HepG2 (cell line): ENCODE measurements at regions not wholly inside any gene's neighbourhood (a gene's known extent, or its start where the extent isn't known, plus 50 kb on each side); places are given as distances from the start of the nearest gene placed in this dataset.
A peak's percentile ranks its signal among the peaks of the same experiment; 100 is the strongest.

Source experiments
- ATAC-seq: fragments of 200-7000 bp; cut with Tn5 transposase; 3 replicates; pipeline ENCODE4 v1.9.1; 2020; ENCODE audit warnings: mild to moderate bottlenecking, moderate library complexity
- BruUV-seq: library from RNA; stranded (reverse); fragments of 400-500 nt; replicated peaks from 2 replicates; lab custom pipeline; 2021; lab: Mats Ljungman, UMichigan
- CTCF ChIA-PET: fragments of 300-600 bp; formaldehyde crosslinking; extraction: SDS; loops from one replicate; lab custom pipeline; 2021; ENCODE audit warnings: low total read pairs, inconsistent platforms, low intra/inter-chr PET ratio; lab: Yijun Ruan, JAX
- POLR2A ChIA-PET: fragments of 350-600 bp; sonication (Branson Sonifier 250); formaldehyde crosslinking; loops from one replicate; lab custom pipeline; 2020; ENCODE audit warnings: antibody characterized with exemption, inconsistent platforms; lab: Yijun Ruan, JAX
- DNase-seq: peaks from one replicate; pipeline ENCODE4 v3.0.0-alpha.2; 2015; ENCODE audit warnings: low spot score
- FAIRE-seq: peaks from 3 replicates; lab custom pipeline; 2011; peaks lifted over from hg19 to GRCh38; lab: Jason Lieb, UNC
- H2AFZ ChIP-seq: one replicate; pipeline ENCODE4 v1.6.1; 2011; ENCODE audit warnings: low read length, inconsistent platforms
- H3K27ac ChIP-seq: fragments of 300-600 bp; 3 replicates; pipeline ENCODE4 v1.8.0; 2011; ENCODE audit warnings: mixed run types, mild to moderate bottlenecking, mixed read lengths, low read length, inconsistent platforms; ENCODE audit not compliant: insufficient read depth; ENCODE audit errors: extremely low read length
- H3K27me3 ChIP-seq, 2 experiments: fragments of 200-600 bp in 1 of 2; 2 replicates in 1 of 2; 3 replicates in 1 of 2; pipeline versions ENCODE4 v1.6.0 to v1.8.0; 2011; ENCODE audit warnings: low read length in 2 of 2, mild to moderate bottlenecking in 2 of 2, moderate library complexity in 2 of 2, inconsistent platforms in 1 of 2; ENCODE audit not compliant: insufficient read depth in 2 of 2, control insufficient read depth in 1 of 2
- H3K36me3 ChIP-seq, 2 experiments: fragments of 200-600 bp in 1 of 2; replicated peaks in 1 of 2; 2 replicates in 1 of 2; 3 replicates in 1 of 2; pipeline versions ENCODE4 v1.5.1 to v1.8.0; 2011; ENCODE audit warnings: low read length in 2 of 2, inconsistent platforms in 1 of 2; ENCODE audit not compliant: insufficient read depth in 2 of 2, control insufficient read depth in 1 of 2
- H3K4me1 ChIP-seq: 2 replicates; pipeline ENCODE4 v1.5.1; 2012; ENCODE audit warnings: low read length, inconsistent platforms; ENCODE audit not compliant: insufficient read depth
- H3K4me2 ChIP-seq: 2 replicates; pipeline ENCODE4 v1.6.0; 2011; ENCODE audit warnings: low read depth, low read length, inconsistent platforms
- H3K4me3 ChIP-seq, 3 experiments: fragments of 200-600 bp in 1 of 3; sonication (generic), shearing (Covaris generic) in 1 of 3; replicated peaks in 1 of 3; 2 replicates each; pipeline ENCODE4 v1.5.1; 2011 to 2016; ENCODE audit warnings: low read length in 3 of 3, inconsistent platforms in 2 of 3, low read depth in 2 of 3, mild to moderate bottlenecking in 2 of 3, control low read depth in 1 of 3, mixed read lengths in 1 of 3; ENCODE audit not compliant: insufficient read depth in 1 of 3
- H3K79me2 ChIP-seq: one replicate; pipeline ENCODE4 v1.6.1; 2011; ENCODE audit warnings: low read length, inconsistent platforms; ENCODE audit not compliant: insufficient read depth
- H3K9ac ChIP-seq: 2 replicates; pipeline ENCODE4 v1.6.0; 2011; ENCODE audit warnings: mild to moderate bottlenecking, low read depth, low read length, inconsistent platforms; ENCODE audit not compliant: insufficient read depth
- H3K9me3 ChIP-seq: 2 replicates; pipeline ENCODE4 v1.5.1; 2012; ENCODE audit warnings: mild to moderate bottlenecking, low read length
- H4K20me1 ChIP-seq: 2 replicates; pipeline ENCODE4 v1.6.0; 2011; ENCODE audit warnings: inconsistent platforms, mild to moderate bottlenecking, low read length, moderate library complexity; ENCODE audit not compliant: insufficient read depth
- AHR ChIP-seq: IDR thresholded peaks from 2 replicates; pipeline ENCODE4 v1.6.1; 2018; ENCODE audit warnings: missing genetic modification reagents, missing compliant biosample characterization
- CTCF ChIP-seq: sonication (generic); formaldehyde crosslinking; IDR thresholded peaks from 2 replicates; pipeline ENCODE4 v1.5.0; 2020; ENCODE audit warnings: mild to moderate bottlenecking, missing genetic modification reagents, moderate library complexity
- EP300 ChIP-seq, 3 experiments: sonication (generic) in 1 of 3; formaldehyde crosslinking in 1 of 3; IDR thresholded peaks; 2 replicates each; pipeline versions ENCODE4 v1.5.1 to v1.6.1; 2011 to 2020; ENCODE audit warnings: low read depth in 2 of 3, low read length in 2 of 3, borderline replicate concordance in 1 of 3, improper control_type of control experiment in 1 of 3, mild to moderate bottlenecking in 1 of 3, missing genetic modification reagents in 1 of 3, moderate library complexity in 1 of 3
- GZF1 ChIP-seq: sonication (generic); formaldehyde crosslinking; IDR thresholded peaks from 2 replicates; pipeline ENCODE4 v1.5.1; 2020; ENCODE audit warnings: mild to moderate bottlenecking, missing genetic modification reagents
- HNRNPH1 ChIP-seq: fragments of 200-400 bp; formaldehyde crosslinking; optimal IDR thresholded peaks from 2 replicates; pipeline ENCODE3; 2017; ENCODE audit warnings: mild to moderate bottlenecking, low read depth, low read length
- RBM39 ChIP-seq: fragments of 200-400 bp; formaldehyde crosslinking; IDR thresholded peaks from one replicate; pipeline ENCODE4 v1.6.1; 2018; ENCODE audit warnings: antibody characterized with exemption, mild to moderate bottlenecking, low read depth, low read length; ENCODE audit not compliant: poor library complexity, severe bottlenecking
- TGIF2 ChIP-seq: IDR thresholded peaks from 2 replicates; pipeline ENCODE4 v1.6.1; 2016; ENCODE audit warnings: control low read depth, missing compliant biosample characterization
- YEATS2 ChIP-seq: sonication (generic); formaldehyde crosslinking; IDR thresholded peaks from 2 replicates; pipeline ENCODE4 v1.4.0; 2020; ENCODE audit warnings: missing genetic modification reagents, borderline replicate concordance
- ZNF180 ChIP-seq: sonication (generic); formaldehyde crosslinking; IDR thresholded peaks from 2 replicates; pipeline ENCODE4 v1.4.0; 2020; ENCODE audit warnings: low read depth, missing genetic modification reagents, borderline replicate concordance
- ZNF230 ChIP-seq: sonication (generic); formaldehyde crosslinking; IDR thresholded peaks from 2 replicates; pipeline ENCODE4 v1.4.0; 2020; ENCODE audit warnings: mild to moderate bottlenecking, missing genetic modification reagents
- ZNF549 ChIP-seq: sonication (generic); formaldehyde crosslinking; IDR thresholded peaks from 2 replicates; pipeline ENCODE4 v1.5.0; 2020; ENCODE audit warnings: missing genetic modification reagents
- ZNF558 ChIP-seq: sonication (generic); formaldehyde crosslinking; IDR thresholded peaks from 2 replicates; pipeline ENCODE4 v1.9.0; 2022; ENCODE audit warnings: mild to moderate bottlenecking, missing genetic modification reagents, borderline replicate concordance
- ZNF839 ChIP-seq: sonication (generic); formaldehyde crosslinking; IDR thresholded peaks from 2 replicates; pipeline ENCODE4 v1.4.0; 2020; ENCODE audit warnings: missing genetic modification reagents, mild to moderate bottlenecking, borderline replicate concordance
- WGBS: methylation state at CpG from one replicate; pipeline ENCODE4 v1.1.6; 2017; ENCODE audit warnings: low lambda C conversion rate; 5-methylcytosine and 5-hydroxymethylcytosine counted together
- in situ Hi-C: cut with HindIII; loops from 2 replicates; pipeline ENCODE4 v1.10.0; 2017; ENCODE audit warnings: low pct_unique_long_range_greater_than_20kb; ENCODE audit not compliant: extremely low pct_ligation_motif_present
- intact Hi-C: fragments of 100-400 bp; cut with micrococcal nuclease; formaldehyde crosslinking; loops from one replicate; pipeline ENCODE4 v1.10.0; 2022; ENCODE audit not compliant: unreplicated experiment
- TF ChIP-seq, protein P1 (sequence below): sonication (generic); formaldehyde crosslinking; IDR thresholded peaks from 2 replicates; pipeline ENCODE4 v1.4.0; 2020; ENCODE audit warnings: missing genetic modification reagents

DNA sequence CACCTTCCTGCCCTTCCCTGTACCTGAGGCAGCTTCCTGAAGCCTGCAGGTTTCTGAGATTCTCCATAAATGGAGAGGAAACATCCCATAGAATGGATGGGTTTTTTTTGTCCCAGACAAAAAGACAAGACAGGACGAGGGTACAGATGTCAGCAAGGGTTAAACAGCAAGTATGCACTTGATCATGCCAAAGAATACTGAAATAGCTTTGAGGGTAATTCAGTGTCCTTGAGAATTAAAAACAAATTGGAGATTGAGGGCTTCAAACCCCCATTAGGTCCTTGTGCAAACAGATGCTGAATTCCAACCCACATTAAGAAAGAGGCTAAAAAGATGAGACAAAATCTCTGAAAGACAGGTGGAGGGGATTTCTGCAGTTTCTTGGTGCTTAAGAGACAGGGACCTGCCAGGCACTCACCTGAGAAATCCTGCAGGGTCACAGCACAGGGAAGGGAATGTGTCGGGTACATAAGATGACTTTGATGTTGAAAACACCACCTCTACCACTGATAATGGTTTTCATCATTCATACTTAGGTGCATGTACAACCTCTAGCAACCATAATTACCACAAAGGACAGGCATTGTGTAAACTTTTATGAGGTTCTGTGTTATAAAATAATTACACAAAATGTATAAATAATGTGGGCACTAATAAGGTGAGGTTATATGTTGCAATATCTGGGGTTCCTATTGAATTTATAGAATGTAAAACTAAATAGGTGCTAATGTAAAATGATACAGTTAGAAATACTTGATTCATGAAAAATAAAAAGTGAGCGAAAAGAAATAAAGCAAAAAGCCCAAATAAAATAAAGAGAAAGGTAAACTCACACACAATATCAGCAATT, 107.1 kb upstream of the TOP3B start:
- Histone ChIP-seq H3K9ac (no peak overlapping the region), H3K9me3 (no peaks in the 10 kb centered on the region), H4K20me1 (no peaks in the 10 kb centered on the region), H3K4me3 (no peak overlapping the region), H2AFZ (no peak overlapping the region), H3K4me2 (peak overlapping the region; percentile 52; the same call in 1 of the 2 replicates), H3K79me2 (no peaks in the 10 kb centered on the region), H3K4me1 (peaks cover 50% of the 10 kb centered on the region), H3K27ac (no peak overlapping the region), H3K27me3 (peaks cover 0 to 13% of the 10 kb centered on the region in 2 experiments; a peak in 2 of 5 replicates), H3K36me3 (no peaks in the 10 kb centered on the region)
- ATAC-seq, result no peak
- intact Hi-C loops, result no loop called here
- 33% methylated on average over 3 of the region's 3 CpGs for WGBS
- CTCF ChIA-PET, result no interaction called here
- TF ChIP-seq HNRNPH1, result no peak
- TF ChIP-seq ZNF839 (CRISPR knock-in tag), result no peak
- TF ChIP-seq AHR, result no peak
- TF ChIP-seq ZNF558, result no peak
- no peak for TF ChIP-seq YEATS2 (CRISPR knock-in tag)
- TF ChIP-seq CTCF (CRISPR knock-in tag), result no peak
- no peak for TF ChIP-seq TGIF2 (CRISPR knock-in tag)
- TF ChIP-seq ZNF549 (CRISPR knock-in tag), result no peak
- no peak for TF ChIP-seq ZNF230 (CRISPR knock-in tag)
- TF ChIP-seq GZF1, result no peak
- TF ChIP-seq EP300 (IDR thresholded peaks at IDR 0.05; ENCODE audit: low read depth in 2 of 2, low read length in 2 of 2), result no peak
- TF ChIP-seq EP300 (CRISPR knock-in tag; IDR thresholded peaks at IDR 0.05; ENCODE audit: borderline replicate concordance), result no peak
- TF ChIP-seq, protein P1, sequence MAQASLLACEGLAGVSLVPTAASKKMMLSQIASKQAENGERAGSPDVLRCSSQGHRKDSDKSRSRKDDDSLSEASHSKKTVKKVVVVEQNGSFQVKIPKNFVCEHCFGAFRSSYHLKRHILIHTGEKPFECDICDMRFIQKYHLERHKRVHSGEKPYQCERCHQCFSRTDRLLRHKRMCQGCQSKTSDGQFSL (CRISPR knock-in tag), result no peak
- no peak for TF ChIP-seq ZNF180
- no peak for TF ChIP-seq RBM39
- DNase-seq, result no peak
- in situ Hi-C loops, result no loop called here
- no TSS peak for BruUV-seq
- no peak for FAIRE-seq
- POLR2A ChIA-PET, result no interaction called here
